HepG2 (cell line): ENCODE measurements at regions not wholly inside any gene's neighbourhood (a gene's known extent, or its start where the extent isn't known, plus 50 kb on each side); places are given as distances from the start of the nearest gene placed in this dataset.
A peak's percentile ranks its signal among the peaks of the same experiment; 100 is the strongest.

Experiments used
- ATAC-seq: fragments of 200-7000 bp; cut with Tn5 transposase; 3 replicates; pipeline ENCODE4 v1.9.1; 2020; ENCODE audit warnings: mild to moderate bottlenecking, moderate library complexity
- BruUV-seq: library from RNA; stranded (reverse); fragments of 400-500 nt; replicated peaks from 2 replicates; lab custom pipeline; 2021; lab: Mats Ljungman, UMichigan
- CTCF ChIA-PET: fragments of 300-600 bp; formaldehyde crosslinking; extraction: SDS; loops from one replicate; lab custom pipeline; 2021; ENCODE audit warnings: low total read pairs, inconsistent platforms, low intra/inter-chr PET ratio; lab: Yijun Ruan, JAX
- POLR2A ChIA-PET: fragments of 350-600 bp; sonication (Branson Sonifier 250); formaldehyde crosslinking; loops from one replicate; lab custom pipeline; 2020; ENCODE audit warnings: antibody characterized with exemption, inconsistent platforms; lab: Yijun Ruan, JAX
- DNase-seq: peaks from one replicate; pipeline ENCODE4 v3.0.0-alpha.2; 2015; ENCODE audit warnings: low spot score
- FAIRE-seq: peaks from 3 replicates; lab custom pipeline; 2011; peaks lifted over from hg19 to GRCh38; lab: Jason Lieb, UNC
- H2AFZ ChIP-seq: one replicate; pipeline ENCODE4 v1.6.1; 2011; ENCODE audit warnings: low read length, inconsistent platforms
- H3K27ac ChIP-seq: fragments of 300-600 bp; 3 replicates; pipeline ENCODE4 v1.8.0; 2011; ENCODE audit warnings: mixed run types, mild to moderate bottlenecking, mixed read lengths, low read length, inconsistent platforms; ENCODE audit not compliant: insufficient read depth; ENCODE audit errors: extremely low read length
- H3K27me3 ChIP-seq, 2 experiments: fragments of 200-600 bp in 1 of 2; 2 replicates in 1 of 2; 3 replicates in 1 of 2; pipeline versions ENCODE4 v1.6.0 to v1.8.0; 2011; ENCODE audit warnings: low read length in 2 of 2, mild to moderate bottlenecking in 2 of 2, moderate library complexity in 2 of 2, inconsistent platforms in 1 of 2; ENCODE audit not compliant: insufficient read depth in 2 of 2, control insufficient read depth in 1 of 2
- H3K36me3 ChIP-seq, 2 experiments: fragments of 200-600 bp in 1 of 2; replicated peaks in 1 of 2; 2 replicates in 1 of 2; 3 replicates in 1 of 2; pipeline versions ENCODE4 v1.5.1 to v1.8.0; 2011; ENCODE audit warnings: low read length in 2 of 2, inconsistent platforms in 1 of 2; ENCODE audit not compliant: insufficient read depth in 2 of 2, control insufficient read depth in 1 of 2
- H3K4me1 ChIP-seq: 2 replicates; pipeline ENCODE4 v1.5.1; 2012; ENCODE audit warnings: low read length, inconsistent platforms; ENCODE audit not compliant: insufficient read depth
- H3K4me2 ChIP-seq: 2 replicates; pipeline ENCODE4 v1.6.0; 2011; ENCODE audit warnings: low read depth, low read length, inconsistent platforms
- H3K4me3 ChIP-seq, 3 experiments: fragments of 200-600 bp in 1 of 3; sonication (generic), shearing (Covaris generic) in 1 of 3; replicated peaks in 1 of 3; 2 replicates each; pipeline ENCODE4 v1.5.1; 2011 to 2016; ENCODE audit warnings: low read length in 3 of 3, inconsistent platforms in 2 of 3, low read depth in 2 of 3, mild to moderate bottlenecking in 2 of 3, control low read depth in 1 of 3, mixed read lengths in 1 of 3; ENCODE audit not compliant: insufficient read depth in 1 of 3
- H3K79me2 ChIP-seq: one replicate; pipeline ENCODE4 v1.6.1; 2011; ENCODE audit warnings: low read length, inconsistent platforms; ENCODE audit not compliant: insufficient read depth
- H3K9ac ChIP-seq: 2 replicates; pipeline ENCODE4 v1.6.0; 2011; ENCODE audit warnings: mild to moderate bottlenecking, low read depth, low read length, inconsistent platforms; ENCODE audit not compliant: insufficient read depth
- H3K9me3 ChIP-seq: 2 replicates; pipeline ENCODE4 v1.5.1; 2012; ENCODE audit warnings: mild to moderate bottlenecking, low read length
- H4K20me1 ChIP-seq: 2 replicates; pipeline ENCODE4 v1.6.0; 2011; ENCODE audit warnings: inconsistent platforms, mild to moderate bottlenecking, low read length, moderate library complexity; ENCODE audit not compliant: insufficient read depth
- CTCF ChIP-seq: sonication (generic); formaldehyde crosslinking; IDR thresholded peaks from 2 replicates; pipeline ENCODE4 v1.5.0; 2020; ENCODE audit warnings: mild to moderate bottlenecking, missing genetic modification reagents, moderate library complexity
- ELF1 ChIP-seq: sonication (generic); formaldehyde crosslinking; IDR thresholded peaks from 2 replicates; pipeline ENCODE4 v1.4.0; 2020; ENCODE audit warnings: missing genetic modification reagents
- SP2 ChIP-seq: sonication (generic); formaldehyde crosslinking; IDR thresholded peaks from 2 replicates; pipeline ENCODE4 v1.5.1; 2020; ENCODE audit warnings: mild to moderate bottlenecking, missing genetic modification reagents
- ZBTB43 ChIP-seq: sonication (generic); formaldehyde crosslinking; conservative IDR thresholded peaks from 2 replicates; pipeline ENCODE4 v1.4.0; 2020; ENCODE audit warnings: missing genetic modification reagents
- ZNF280D ChIP-seq: sonication (generic); formaldehyde crosslinking; IDR thresholded peaks from 2 replicates; pipeline ENCODE4 v1.5.1; 2020; ENCODE audit warnings: mild to moderate bottlenecking, missing genetic modification reagents
- ZNF431 ChIP-seq: sonication (generic); formaldehyde crosslinking; IDR thresholded peaks from 2 replicates; pipeline ENCODE4 v1.9.0; 2022; ENCODE audit warnings: missing genetic modification reagents, low read depth, mild to moderate bottlenecking, borderline replicate concordance
- WGBS: methylation state at CpG from one replicate; pipeline ENCODE4 v1.1.6; 2017; ENCODE audit warnings: low lambda C conversion rate; 5-methylcytosine and 5-hydroxymethylcytosine counted together
- in situ Hi-C: cut with HindIII; loops from 2 replicates; pipeline ENCODE4 v1.10.0; 2017; ENCODE audit warnings: low pct_unique_long_range_greater_than_20kb; ENCODE audit not compliant: extremely low pct_ligation_motif_present
- intact Hi-C: fragments of 100-400 bp; cut with micrococcal nuclease; formaldehyde crosslinking; loops from one replicate; pipeline ENCODE4 v1.10.0; 2022; ENCODE audit not compliant: unreplicated experiment

GRCh38 chr5:5699062-5699461 lies 276.6 kb downstream of the ICE1 start:
- DNase-seq (no peak), ATAC-seq (no peak), FAIRE-seq (no peak)
- no peaks in the 10 kb centered on the region for H3K4me1 ChIP-seq
- BruUV-seq: no TSS peak
- no peaks in the 10 kb centered on the region for H3K79me2 ChIP-seq
- peaks cover 0 to 4% of the 10 kb centered on the region in 2 experiments; a peak in 1 of 5 replicates for H3K27me3 ChIP-seq
- no peaks in the 10 kb centered on the region for H3K9me3 ChIP-seq
- TF ChIP-seq ZBTB43 (CRISPR knock-in tag): no peak
- TF ChIP-seq SP2 (CRISPR knock-in tag): no peak
- TF ChIP-seq CTCF (CRISPR knock-in tag): 0 out of 2 replicates have a peak, but pooled peaks have one; percentile 17
- TF ChIP-seq ZNF431 (CRISPR knock-in tag): no peak
- H3K4me2 ChIP-seq: no peak overlapping the region
- H3K9ac ChIP-seq: no peak overlapping the region
- intact Hi-C loops: no loop called here
- no peak overlapping the region for H2AFZ ChIP-seq
- ChIA-PET CTCF (no interaction called here), POLR2A (no interaction called here)
- no peaks in the 10 kb centered on the region for H3K36me3 ChIP-seq
- no peak overlapping the region for H3K4me3 ChIP-seq
- WGBS: 52% methylated on average over 8 of the region's 12 CpGs
- no peaks in the 10 kb centered on the region for H4K20me1 ChIP-seq
- in situ Hi-C loops: no loop called here
- H3K27ac ChIP-seq: no peak overlapping the region

GRCh38 chr5:5695266-5695665 lies 272.8 kb downstream of the ICE1 start:
- H3K79me2 ChIP-seq: no peaks in the 10 kb centered on the region
- H4K20me1 ChIP-seq: no peaks in the 10 kb centered on the region
- 1% methylated on average over 3 of the region's 3 CpGs for WGBS
- no TSS peak for BruUV-seq
- no peaks in the 10 kb centered on the region for H3K36me3 ChIP-seq
- CTCF ChIA-PET: no interaction called here
- DNase-seq (no peak), FAIRE-seq (no peak), ATAC-seq (no peak)
- in situ Hi-C loops (no loop called here), intact Hi-C loops (no loop called here)
- H3K4me3 ChIP-seq: no peak overlapping the region
- H3K27me3 ChIP-seq: peaks cover 0 to 18% of the 10 kb centered on the region in 2 experiments; a peak in 2 of 5 replicates
- no peak overlapping the region for H3K27ac ChIP-seq
- H2AFZ ChIP-seq: no peak overlapping the region
- H3K9ac ChIP-seq: no peak overlapping the region
- H3K9me3 ChIP-seq: no peaks in the 10 kb centered on the region
- POLR2A ChIA-PET: no interaction called here
- H3K4me2 ChIP-seq: no peak overlapping the region
- H3K4me1 ChIP-seq: no peaks in the 10 kb centered on the region
- TF ChIP-seq ZNF280D: no peak
- no peak for TF ChIP-seq CTCF (CRISPR knock-in tag)
- no peak for TF ChIP-seq ELF1
